K562 (cell line): ENCODE measurements at regions not wholly inside any gene's neighbourhood (a gene's known extent, or its start where the extent isn't known, plus 50 kb on each side); places are given as distances from the start of the nearest gene placed in this dataset.

ENCODE experiments used
- AFF4 ChIP-seq: sonication (generic); formaldehyde crosslinking; IDR thresholded peaks from 2 replicates; pipeline ENCODE4 v1.8.0; 2023; ENCODE audit warnings: mild to moderate bottlenecking, missing genetic modification reagents
- HMG20B ChIP-seq: fragments of 250-450 bp; sonication (Bioruptor Pico); IDR thresholded peaks from 2 replicates; pipeline ENCODE4 v1.5.0; 2021; ENCODE audit warnings: mild to moderate bottlenecking
- MYNN ChIP-seq, 2 experiments: sonication (generic); formaldehyde crosslinking in 1 of 2; IDR thresholded peaks; 2 replicates each; pipeline versions ENCODE4 v1.5.0 to v1.6.1; 2016 to 2020; ENCODE audit warnings: antibody characterized with exemption in 1 of 2, missing genetic modification reagents in 1 of 2
- TF ChIP-seq, protein P1 (sequence below): sonication (generic); formaldehyde crosslinking; IDR thresholded peaks from 2 replicates; pipeline ENCODE4 v1.8.1; 2023; ENCODE audit warnings: missing genetic modification reagents, mild to moderate bottlenecking, borderline replicate concordance
- TF ChIP-seq, protein P2 (sequence below): sonication (generic); formaldehyde crosslinking; IDR thresholded peaks from 2 replicates; pipeline ENCODE4 v1.8.0; 2022; ENCODE audit warnings: missing genetic modification reagents, mild to moderate bottlenecking, borderline replicate concordance

- TF ChIP-seq, protein P1, sequence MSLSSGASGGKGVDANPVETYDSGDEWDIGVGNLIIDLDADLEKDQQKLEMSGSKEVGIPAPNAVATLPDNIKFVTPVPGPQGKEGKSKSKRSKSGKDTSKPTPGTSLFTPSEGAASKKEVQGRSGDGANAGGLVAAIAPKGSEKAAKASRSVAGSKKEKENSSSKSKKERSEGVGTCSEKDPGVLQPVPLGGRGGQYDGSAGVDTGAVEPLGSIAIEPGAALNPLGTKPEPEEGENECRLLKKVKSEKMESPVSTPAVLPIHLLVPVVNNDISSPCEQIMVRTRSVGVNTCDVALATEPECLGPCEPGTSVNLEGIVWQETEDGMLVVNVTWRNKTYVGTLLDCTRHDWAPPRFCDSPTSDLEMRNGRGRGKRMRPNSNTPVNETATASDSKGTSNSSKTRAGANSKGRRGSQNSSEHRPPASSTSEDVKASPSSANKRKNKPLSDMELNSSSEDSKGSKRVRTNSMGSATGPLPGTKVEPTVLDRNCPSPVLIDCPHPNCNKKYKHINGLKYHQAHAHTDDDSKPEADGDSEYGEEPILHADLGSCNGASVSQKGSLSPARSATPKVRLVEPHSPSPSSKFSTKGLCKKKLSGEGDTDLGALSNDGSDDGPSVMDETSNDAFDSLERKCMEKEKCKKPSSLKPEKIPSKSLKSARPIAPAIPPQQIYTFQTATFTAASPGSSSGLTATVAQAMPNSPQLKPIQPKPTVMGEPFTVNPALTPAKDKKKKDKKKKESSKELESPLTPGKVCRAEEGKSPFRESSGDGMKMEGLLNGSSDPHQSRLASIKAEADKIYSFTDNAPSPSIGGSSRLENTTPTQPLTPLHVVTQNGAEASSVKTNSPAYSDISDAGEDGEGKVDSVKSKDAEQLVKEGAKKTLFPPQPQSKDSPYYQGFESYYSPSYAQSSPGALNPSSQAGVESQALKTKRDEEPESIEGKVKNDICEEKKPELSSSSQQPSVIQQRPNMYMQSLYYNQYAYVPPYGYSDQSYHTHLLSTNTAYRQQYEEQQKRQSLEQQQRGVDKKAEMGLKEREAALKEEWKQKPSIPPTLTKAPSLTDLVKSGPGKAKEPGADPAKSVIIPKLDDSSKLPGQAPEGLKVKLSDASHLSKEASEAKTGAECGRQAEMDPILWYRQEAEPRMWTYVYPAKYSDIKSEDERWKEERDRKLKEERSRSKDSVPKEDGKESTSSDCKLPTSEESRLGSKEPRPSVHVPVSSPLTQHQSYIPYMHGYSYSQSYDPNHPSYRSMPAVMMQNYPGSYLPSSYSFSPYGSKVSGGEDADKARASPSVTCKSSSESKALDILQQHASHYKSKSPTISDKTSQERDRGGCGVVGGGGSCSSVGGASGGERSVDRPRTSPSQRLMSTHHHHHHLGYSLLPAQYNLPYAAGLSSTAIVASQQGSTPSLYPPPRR (CRISPR knock-in tag), result no peak
- TF ChIP-seq, protein P2, sequence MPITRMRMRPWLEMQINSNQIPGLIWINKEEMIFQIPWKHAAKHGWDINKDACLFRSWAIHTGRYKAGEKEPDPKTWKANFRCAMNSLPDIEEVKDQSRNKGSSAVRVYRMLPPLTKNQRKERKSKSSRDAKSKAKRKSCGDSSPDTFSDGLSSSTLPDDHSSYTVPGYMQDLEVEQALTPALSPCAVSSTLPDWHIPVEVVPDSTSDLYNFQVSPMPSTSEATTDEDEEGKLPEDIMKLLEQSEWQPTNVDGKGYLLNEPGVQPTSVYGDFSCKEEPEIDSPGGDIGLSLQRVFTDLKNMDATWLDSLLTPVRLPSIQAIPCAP (CRISPR knock-in tag), result no peak
- TF ChIP-seq MYNN (IDR thresholded peaks at IDR 0.05), result no peak
- TF ChIP-seq MYNN (CRISPR knock-in tag; IDR thresholded peaks at IDR 0.05), result no peak
- TF ChIP-seq AFF4, result no peak
- no peak for TF ChIP-seq HMG20B (CRISPR knock-in tag)
Measured at GRCh38 chrX:7262551-7262950, 114.6 kb upstream of the PUDP start (continued).
